RWPE2 (cell line): ENCODE measurements at regions not wholly inside any gene's neighbourhood (a gene's known extent, or its start where the extent isn't known, plus 50 kb on each side); places are given as distances from the start of the nearest gene placed in this dataset.

Experiments used
- ATAC-seq: fragments of 200-7000 bp; cut with Tn5 transposase; 3 replicates; pipeline ENCODE4 v1.9.1; 2021; ENCODE audit warnings: low read depth
- DNase-seq: peaks from one replicate; pipeline ENCODE4 v3.0.0-alpha.2; 2020; ENCODE audit warnings: low spot score
- H3K27ac ChIP-seq: fragments of 450-650 bp; 2 replicates; pipeline ENCODE4 v1.5.1; 2017; ENCODE audit warnings: mild to moderate bottlenecking; ENCODE audit not compliant: poor library complexity, severe bottlenecking
- H3K27me3 ChIP-seq: fragments of 250-450 bp; sonication (Bioruptor Pico); 2 replicates; pipeline ENCODE4 v1.5.1; 2021; ENCODE audit warnings: mild to moderate bottlenecking, moderate library complexity; ENCODE audit not compliant: insufficient read depth, poor library complexity, severe bottlenecking
- H3K36me3 ChIP-seq: fragments of 250-450 bp; sonication (Bioruptor Pico); 2 replicates; pipeline ENCODE4 v1.5.1; 2020; ENCODE audit warnings: low read depth, mild to moderate bottlenecking, moderate library complexity
- H3K4me1 ChIP-seq: fragments of 250-450 bp; sonication (Bioruptor Pico); 2 replicates; pipeline ENCODE4 v1.5.1; 2021; ENCODE audit warnings: mild to moderate bottlenecking, moderate library complexity; ENCODE audit not compliant: insufficient read depth, poor library complexity, severe bottlenecking
- H3K4me3 ChIP-seq: fragments of 250-450 bp; sonication (Bioruptor Pico); 2 replicates; pipeline ENCODE4 v1.5.1; 2021; ENCODE audit warnings: mild to moderate bottlenecking, moderate library complexity; ENCODE audit not compliant: severe bottlenecking
- H3K9me3 ChIP-seq: fragments of 250-450 bp; sonication (Bioruptor Pico); 2 replicates; pipeline ENCODE4 v1.5.1; 2021; ENCODE audit warnings: mild to moderate bottlenecking, moderate library complexity; ENCODE audit not compliant: severe bottlenecking
- CTCF ChIP-seq: fragments of 450-650 bp; IDR thresholded peaks from one replicate; pipeline ENCODE4 v1.5.1; 2017; ENCODE audit warnings: mild to moderate bottlenecking, moderate library complexity; ENCODE audit not compliant: poor library complexity, severe bottlenecking

- Histone ChIP-seq H3K27ac (no peak overlapping the region), H3K36me3 (no peaks in the 10 kb centered on the region), H3K4me1 (no peaks in the 10 kb centered on the region), H3K9me3 (no peaks in the 10 kb centered on the region), H3K4me3 (no peak overlapping the region), H3K27me3 (no peaks in the 10 kb centered on the region)
- no peak for TF ChIP-seq CTCF
- ATAC-seq (no peak), DNase-seq (no peak)
Measured at GRCh38 chr18:60172030-60172429, 200.5 kb downstream of the MC4R start.

GRCh38 chr18:60163622-60164021, 209.0 kb downstream of the MC4R start:
- Histone ChIP-seq H3K27ac (no peak overlapping the region), H3K4me3 (no peak overlapping the region), H3K27me3 (no peaks in the 10 kb centered on the region), H3K36me3 (no peaks in the 10 kb centered on the region), H3K9me3 (no peaks in the 10 kb centered on the region), H3K4me1 (no peaks in the 10 kb centered on the region)
- TF ChIP-seq CTCF: no peak
- ATAC-seq (no peak), DNase-seq (no peak)

GRCh38 chr18:60162388-60162787, 210.2 kb downstream of the MC4R start:
- no peaks in the 10 kb centered on the region for H3K4me1 ChIP-seq
- no peak for TF ChIP-seq CTCF

GRCh38 chr18:60157810-60158209, 214.8 kb downstream of the MC4R start:
- Histone ChIP-seq H3K4me3 (no peak overlapping the region), H3K9me3 (no peaks in the 10 kb centered on the region), H3K27me3 (no peaks in the 10 kb centered on the region), H3K36me3 (no peaks in the 10 kb centered on the region), H3K27ac (no peak overlapping the region), H3K4me1 (no peaks in the 10 kb centered on the region)
- TF ChIP-seq CTCF: no peak
- DNase-seq (no peak), ATAC-seq (no peak)

More at GRCh38 chr18:60162388-60162787, 210.2 kb downstream of the MC4R start:
- Histone ChIP-seq H3K9me3 (no peaks in the 10 kb centered on the region), H3K27ac (no peak overlapping the region), H3K36me3 (no peaks in the 10 kb centered on the region), H3K27me3 (no peaks in the 10 kb centered on the region), H3K4me3 (no peak overlapping the region)
- DNase-seq (no peak), ATAC-seq (no peak)

- Histone ChIP-seq H3K4me1 (no peaks in the 10 kb centered on the region), H3K27ac (no peak overlapping the region), H3K9me3 (no peaks in the 10 kb centered on the region), H3K4me3 (no peak overlapping the region), H3K36me3 (no peaks in the 10 kb centered on the region), H3K27me3 (no peaks in the 10 kb centered on the region)
- DNase-seq (no peak), ATAC-seq (no peak)
- TF ChIP-seq CTCF: no peak
Measured at GRCh38 chr18:60153376-60153775, 219.2 kb downstream of the MC4R start.
